Mucosa of stomach (tissue), 1 donor: ENCODE measurements at regions not wholly inside any gene's neighbourhood (a gene's known extent, or its start where the extent isn't known, plus 50 kb on each side); places are given as distances from the start of the nearest gene placed in this dataset.

Experiments used
- H3K27me3 ChIP-seq: one replicate; pipeline ENCODE4 v1.7.0; 2013; ENCODE audit warnings: mild to moderate bottlenecking, low read length; ENCODE audit not compliant: control insufficient read depth, insufficient read depth
- H3K36me3 ChIP-seq: one replicate; pipeline ENCODE4 v1.7.0; 2013; ENCODE audit warnings: low read length; ENCODE audit not compliant: control insufficient read depth, insufficient read depth
- H3K4me1 ChIP-seq: one replicate; pipeline ENCODE4 v1.7.0; 2013; ENCODE audit warnings: mild to moderate bottlenecking, low read length; ENCODE audit not compliant: control insufficient read depth, insufficient read depth
- H3K4me3 ChIP-seq: one replicate; pipeline ENCODE4 v1.7.0; 2013; ENCODE audit warnings: low read length
- H3K9ac ChIP-seq: one replicate; pipeline ENCODE4 v1.7.0; 2013; ENCODE audit warnings: mild to moderate bottlenecking, low read length, moderate library complexity
- H3K9me3 ChIP-seq: one replicate; pipeline ENCODE4 v1.7.0; 2013; ENCODE audit warnings: mild to moderate bottlenecking, low read length, moderate library complexity; ENCODE audit not compliant: control insufficient read depth
- donor health status: Pancreatic carcinoma.

- no peaks in the 10 kb centered on the region for H3K36me3 ChIP-seq
- no peaks in the 10 kb centered on the region for H3K9me3 ChIP-seq
- no peak overlapping the region for H3K4me3 ChIP-seq
- H3K27me3 ChIP-seq = no peaks in the 10 kb centered on the region
- no peak overlapping the region for H3K9ac ChIP-seq
- H3K4me1 ChIP-seq = peaks cover 5% of the 10 kb centered on the region
These were observed 56.8 kb upstream of the HS6ST1 start for GRCh38 chr2:128375454-128375853.

- H3K4me3 ChIP-seq = no peak overlapping the region
- H3K9ac ChIP-seq = no peak overlapping the region
- no peaks in the 10 kb centered on the region for H3K36me3 ChIP-seq
- peaks cover 10% of the 10 kb centered on the region for H3K4me1 ChIP-seq
- no peaks in the 10 kb centered on the region for H3K27me3 ChIP-seq
- no peaks in the 10 kb centered on the region for H3K9me3 ChIP-seq
These were observed 57.8 kb upstream of the HS6ST1 start for GRCh38 chr2:128376241-128377041.

- Histone ChIP-seq H3K4me1 (peaks cover 10% of the 10 kb centered on the region), H3K36me3 (no peaks in the 10 kb centered on the region), H3K9ac (no peak overlapping the region), H3K9me3 (no peaks in the 10 kb centered on the region), H3K27me3 (no peaks in the 10 kb centered on the region), H3K4me3 (no peak overlapping the region)
These were observed 58.6 kb upstream of the HS6ST1 start for GRCh38 chr2:128377071-128377910.

- Histone ChIP-seq H3K27me3 (no peaks in the 10 kb centered on the region), H3K9me3 (no peaks in the 10 kb centered on the region), H3K4me3 (no peak overlapping the region), H3K36me3 (no peaks in the 10 kb centered on the region), H3K4me1 (peaks cover 10% of the 10 kb centered on the region), H3K9ac (no peak overlapping the region)
These were observed 59.8 kb upstream of the HS6ST1 start for GRCh38 chr2:128378231-128379020.

- Histone ChIP-seq H3K4me1 (peaks cover 5% of the 10 kb centered on the region), H3K9me3 (no peaks in the 10 kb centered on the region), H3K9ac (no peak overlapping the region), H3K27me3 (no peaks in the 10 kb centered on the region), H3K4me3 (no peak overlapping the region), H3K36me3 (no peaks in the 10 kb centered on the region)
These were observed 60.6 kb upstream of the HS6ST1 start for GRCh38 chr2:128379021-128380015.

GRCh38 chr2:128380061-128380889 lies 61.6 kb upstream of the HS6ST1 start:
- H3K4me1 ChIP-seq = peaks cover 5% of the 10 kb centered on the region
- H3K4me3 ChIP-seq = no peak overlapping the region
- H3K36me3 ChIP-seq = no peaks in the 10 kb centered on the region
- H3K27me3 ChIP-seq = no peaks in the 10 kb centered on the region
- H3K9me3 ChIP-seq = no peaks in the 10 kb centered on the region
- no peak overlapping the region for H3K9ac ChIP-seq

GRCh38 chr2:128380961-128381938 lies 62.6 kb upstream of the HS6ST1 start:
- peaks cover 5% of the 10 kb centered on the region for H3K4me1 ChIP-seq
- H3K9ac ChIP-seq = no peak overlapping the region

GRCh38 chr2:128384446-128384845 lies 65.8 kb upstream of the HS6ST1 start:
- H3K36me3 ChIP-seq = no peaks in the 10 kb centered on the region
- H3K4me1 ChIP-seq = peaks cover 5% of the 10 kb centered on the region
- no peaks in the 10 kb centered on the region for H3K27me3 ChIP-seq
- no peak overlapping the region for H3K9ac ChIP-seq
- H3K4me3 ChIP-seq = no peak overlapping the region
- H3K9me3 ChIP-seq = no peaks in the 10 kb centered on the region

More at GRCh38 chr2:128380961-128381938, 62.6 kb upstream of the HS6ST1 start:
- no peak overlapping the region for H3K4me3 ChIP-seq
- H3K27me3 ChIP-seq = no peaks in the 10 kb centered on the region
- H3K36me3 ChIP-seq = no peaks in the 10 kb centered on the region
- no peaks in the 10 kb centered on the region for H3K9me3 ChIP-seq

GRCh38 chr2:128384956-128385355 lies 66.3 kb upstream of the HS6ST1 start:
- Histone ChIP-seq H3K4me1 (peaks cover 5% of the 10 kb centered on the region), H3K9me3 (no peaks in the 10 kb centered on the region), H3K27me3 (no peaks in the 10 kb centered on the region), H3K4me3 (no peak overlapping the region), H3K36me3 (no peaks in the 10 kb centered on the region), H3K9ac (no peak overlapping the region)

GRCh38 chr2:128385365-128385764 lies 66.7 kb upstream of the HS6ST1 start:
- no peak overlapping the region for H3K9ac ChIP-seq
- H3K4me3 ChIP-seq = no peak overlapping the region
- no peaks in the 10 kb centered on the region for H3K27me3 ChIP-seq
- no peaks in the 10 kb centered on the region for H3K36me3 ChIP-seq
- H3K9me3 ChIP-seq = no peaks in the 10 kb centered on the region
- peaks cover 5% of the 10 kb centered on the region for H3K4me1 ChIP-seq
